Activated CD4-positive, alpha-beta T cell treated with anti-CD3 and anti-CD28 coated beads for 36 hours (primary cell): ENCODE measurements at regions not wholly inside any gene's neighbourhood (a gene's known extent, or its start where the extent isn't known, plus 50 kb on each side); places are given as distances from the start of the nearest gene placed in this dataset.

Experiments
- ATAC-seq: fragments of 200-7000 bp; cut with Tn5 transposase; one replicate; pipeline ENCODE4 v1.10.0; 2021; ENCODE audit warnings: mild to moderate bottlenecking, moderate library complexity
- CTCF ChIA-PET: fragments of 350-600 bp; sonication (Branson Sonifier 250); formaldehyde crosslinking; loops from one replicate; lab custom pipeline; 2021; ENCODE audit warnings: antibody characterized with exemption; lab: Charles Lee
- POLR2A ChIA-PET: fragments of 350-600 bp; sonication (Branson Sonifier 250); formaldehyde crosslinking; loops from one replicate; lab custom pipeline; 2021; ENCODE audit warnings: antibody characterized with exemption, inconsistent platforms; lab: Charles Lee
- DNase-seq: peaks from one replicate; pipeline ENCODE4 v3.0.0-alpha.2; 2020
- H3K27ac Mint-ChIP-seq: one replicate; pipeline ENCODE4 v1.8.0; 2021; ENCODE audit warnings: mixed read lengths
- H3K27me3 Mint-ChIP-seq: one replicate; pipeline ENCODE4 v1.8.0; 2021; ENCODE audit warnings: mixed read lengths
- H3K36me3 Mint-ChIP-seq: one replicate; pipeline ENCODE4 v1.8.0; 2021; ENCODE audit warnings: low read depth, mixed read lengths
- H3K4me1 Mint-ChIP-seq: one replicate; pipeline ENCODE4 v1.8.0; 2021; ENCODE audit warnings: mixed read lengths
- H3K4me3 Mint-ChIP-seq: one replicate; pipeline ENCODE4 v1.8.0; 2021; ENCODE audit warnings: mild to moderate bottlenecking, moderate library complexity, mixed read lengths
- H3K9me3 Mint-ChIP-seq: one replicate; pipeline ENCODE4 v1.8.0; 2021; ENCODE audit warnings: low read depth, mixed read lengths
- intact Hi-C, 2 experiments: fragments of 100-400 bp; cut with DNase I in 1 of 2; cut with micrococcal nuclease in 1 of 2; formaldehyde crosslinking; loops; one replicate each; pipeline versions ENCODE4 v1.14.2 to v1.15.1; 2022 to 2024; cut with DNase I, micrococcal nuclease

DNA sequence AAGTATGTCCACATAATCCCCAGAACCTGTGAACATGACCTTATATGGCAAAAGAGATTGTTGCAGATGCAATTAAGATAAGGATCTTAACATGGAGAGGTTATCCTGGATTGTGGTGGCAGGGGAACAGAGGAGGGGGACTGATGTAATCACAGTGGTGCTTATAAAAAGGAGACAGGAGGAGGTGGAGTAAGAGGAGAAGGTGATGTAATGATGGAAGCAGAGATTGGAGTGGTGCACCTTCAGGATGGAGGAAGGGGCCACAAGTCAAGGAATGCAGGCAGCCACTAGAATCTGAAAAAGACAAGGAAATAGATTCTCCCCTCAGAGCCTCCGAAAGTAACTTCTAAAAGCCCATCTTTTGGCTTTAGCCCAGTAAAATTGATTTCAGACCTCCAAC is 388.4 kb downstream of the BCOR start:
- Mint-ChIP-seq H3K9me3 (no peaks in the 10 kb centered on the region), H3K27me3 (no peaks in the 10 kb centered on the region), H3K27ac (no peak overlapping the region), H3K36me3 (no peaks in the 10 kb centered on the region), H3K4me1 (no peaks in the 10 kb centered on the region), H3K4me3 (no peak overlapping the region)
- CTCF ChIA-PET: no interaction called here
- DNase-seq (no peak), ATAC-seq (no peak)
- POLR2A ChIA-PET: no interaction called here
- intact Hi-C loops: no loop called here

DNA sequence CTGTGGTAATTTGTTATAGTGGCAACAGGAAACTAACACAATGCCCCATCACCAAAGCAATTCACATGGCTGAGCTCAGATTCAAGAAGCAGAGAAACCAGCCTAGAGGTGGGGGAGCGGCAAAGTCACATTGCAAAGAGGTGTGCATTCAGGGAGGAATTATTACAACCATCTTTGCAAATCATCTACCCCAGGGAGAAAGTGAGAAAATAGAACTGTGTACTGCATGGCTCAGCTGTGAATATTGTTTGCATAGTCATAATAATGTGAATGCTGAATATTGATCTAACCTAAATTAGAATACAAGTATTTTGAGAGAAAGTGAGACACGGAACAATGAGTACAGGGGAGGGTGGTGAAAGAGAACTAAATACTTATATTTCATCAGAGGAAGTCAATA is 387.9 kb downstream of the BCOR start:
- no peaks in the 10 kb centered on the region for H3K9me3 Mint-ChIP-seq
- ChIA-PET CTCF (no interaction called here), POLR2A (no interaction called here)
- H3K4me3 Mint-ChIP-seq: no peak overlapping the region
- ATAC-seq (no peak), DNase-seq (no peak)
- H3K27me3 Mint-ChIP-seq: no peaks in the 10 kb centered on the region
- H3K36me3 Mint-ChIP-seq: no peaks in the 10 kb centered on the region
- no peaks in the 10 kb centered on the region for H3K4me1 Mint-ChIP-seq
- no peak overlapping the region for H3K27ac Mint-ChIP-seq
- intact Hi-C loops: no loop called here

DNA sequence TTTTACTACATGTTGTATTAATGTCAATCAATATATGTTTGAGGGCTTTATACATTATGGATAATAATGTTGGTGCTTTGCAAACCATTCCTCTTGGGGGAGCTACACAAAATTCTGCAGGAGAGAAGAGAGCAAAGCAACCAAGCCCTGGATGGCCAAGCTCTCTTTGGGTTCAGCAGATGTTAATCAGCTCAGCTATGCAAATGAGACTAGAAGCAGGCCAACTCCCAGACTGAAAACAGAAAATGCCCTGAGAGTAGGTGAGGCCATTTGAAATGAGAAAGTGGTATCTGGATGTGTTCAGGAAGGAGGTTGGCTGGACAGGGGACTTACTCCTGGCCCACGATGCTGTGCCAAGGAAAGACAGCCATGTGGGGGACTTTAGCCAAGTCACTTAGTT is 387.0 kb downstream of the BCOR start:
- ChIA-PET CTCF (no interaction called here), POLR2A (no interaction called here)
- Mint-ChIP-seq H3K36me3 (no peaks in the 10 kb centered on the region), H3K9me3 (no peaks in the 10 kb centered on the region), H3K4me3 (no peak overlapping the region), H3K4me1 (no peaks in the 10 kb centered on the region), H3K27me3 (no peaks in the 10 kb centered on the region), H3K27ac (no peak overlapping the region)
- intact Hi-C loops: no loop called here
- no peak for DNase-seq
- no peak for ATAC-seq

DNA sequence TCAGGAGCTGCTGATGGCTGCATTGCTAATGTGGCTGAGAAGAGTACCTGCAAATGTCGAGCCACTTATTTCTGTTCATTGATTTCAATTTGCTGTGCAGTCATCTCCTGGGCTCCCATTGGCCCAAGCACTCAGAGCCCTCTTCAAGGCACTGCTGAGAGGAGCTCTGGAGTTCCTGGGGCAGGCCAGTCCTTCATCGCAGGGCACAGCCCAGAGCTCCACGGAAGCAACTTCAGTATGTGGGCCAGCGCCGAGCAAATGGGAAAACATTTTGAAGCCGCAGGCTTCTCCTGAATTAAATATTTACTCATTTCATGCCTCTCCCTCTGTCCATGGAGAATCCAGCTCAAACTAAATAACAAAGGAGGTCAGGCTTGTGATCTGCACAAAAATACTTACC is 383.3 kb downstream of the BCOR start:
- H3K36me3 Mint-ChIP-seq: no peaks in the 10 kb centered on the region

DNA sequence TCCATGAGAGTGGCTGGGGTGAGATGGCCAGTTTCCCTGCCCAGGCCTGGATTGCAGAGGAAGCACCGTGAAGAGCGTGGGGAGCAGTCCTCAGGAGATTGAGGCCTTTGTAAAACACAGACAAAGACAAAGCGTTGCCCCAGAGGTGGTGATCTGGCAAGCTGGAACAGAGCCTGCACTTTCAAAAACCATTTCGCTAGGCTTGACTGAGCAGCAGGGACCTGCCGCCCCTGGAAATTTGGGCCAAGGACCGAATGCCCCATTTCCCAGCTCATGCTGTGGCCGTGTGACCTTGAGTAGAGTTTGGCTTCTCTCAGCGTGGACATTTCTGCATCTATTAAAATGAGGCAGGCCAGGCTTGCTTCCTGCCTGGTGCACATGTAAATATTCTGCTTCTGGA is 381.4 kb downstream of the BCOR start:
- Mint-ChIP-seq H3K36me3 (no peaks in the 10 kb centered on the region), H3K9me3 (no peaks in the 10 kb centered on the region), H3K27ac (no peak overlapping the region), H3K4me1 (no peaks in the 10 kb centered on the region), H3K27me3 (no peaks in the 10 kb centered on the region), H3K4me3 (no peak overlapping the region)
- ATAC-seq (no peak), DNase-seq (no peak)
- intact Hi-C loops: no loop called here
- ChIA-PET CTCF (no interaction called here), POLR2A (no interaction called here)

More for the DNA sequence above, 383.3 kb downstream of the BCOR start:
- Mint-ChIP-seq H3K9me3 (no peaks in the 10 kb centered on the region), H3K27me3 (no peaks in the 10 kb centered on the region), H3K27ac (no peak overlapping the region), H3K4me3 (no peak overlapping the region), H3K4me1 (no peaks in the 10 kb centered on the region)
- ChIA-PET CTCF (no interaction called here), POLR2A (no interaction called here)
- intact Hi-C loops: no loop called here
- no peak for ATAC-seq
- no peak for DNase-seq

DNA sequence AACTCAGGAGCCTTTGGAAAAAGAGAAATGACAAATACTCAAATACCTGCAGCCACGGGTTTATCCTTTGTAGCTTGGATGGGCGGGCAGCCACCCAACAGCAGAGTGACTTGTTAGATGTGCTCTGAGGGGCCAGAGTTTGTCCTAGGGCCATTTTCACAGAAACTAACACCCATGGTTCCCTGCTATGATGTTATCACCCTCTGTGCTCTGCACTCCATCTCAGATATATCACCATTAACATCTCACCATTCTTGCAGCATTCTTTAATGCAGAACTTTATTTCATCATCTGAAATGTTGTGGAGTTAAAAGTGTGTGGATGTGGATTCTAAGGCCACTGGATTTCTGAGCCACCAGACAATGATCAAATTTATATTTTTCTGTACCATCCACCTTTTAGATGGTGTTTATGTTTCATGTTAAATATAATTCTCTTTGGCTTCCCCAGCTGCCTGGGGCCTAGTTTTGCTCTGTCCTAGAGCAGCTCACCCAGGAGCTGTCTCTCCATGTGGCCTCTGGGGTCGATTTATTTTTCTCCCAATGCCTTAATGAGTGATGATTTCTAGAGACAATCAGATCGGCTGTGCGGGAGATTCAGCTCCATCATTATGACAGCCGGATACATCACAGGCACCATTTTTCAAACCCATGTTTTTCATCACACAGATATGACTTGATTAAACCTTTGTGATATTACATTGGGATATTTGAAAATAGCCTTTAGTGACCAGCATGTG is 380.8 kb downstream of the BCOR start:
- Mint-ChIP-seq H3K36me3 (no peaks in the 10 kb centered on the region), H3K9me3 (no peaks in the 10 kb centered on the region), H3K4me1 (no peaks in the 10 kb centered on the region), H3K27me3 (no peaks in the 10 kb centered on the region), H3K4me3 (no peak overlapping the region), H3K27ac (no peak overlapping the region)
- ChIA-PET CTCF (no interaction called here), POLR2A (no interaction called here)
- no peak for DNase-seq
- ATAC-seq: no peak
- intact Hi-C loops: no loop called here

DNA sequence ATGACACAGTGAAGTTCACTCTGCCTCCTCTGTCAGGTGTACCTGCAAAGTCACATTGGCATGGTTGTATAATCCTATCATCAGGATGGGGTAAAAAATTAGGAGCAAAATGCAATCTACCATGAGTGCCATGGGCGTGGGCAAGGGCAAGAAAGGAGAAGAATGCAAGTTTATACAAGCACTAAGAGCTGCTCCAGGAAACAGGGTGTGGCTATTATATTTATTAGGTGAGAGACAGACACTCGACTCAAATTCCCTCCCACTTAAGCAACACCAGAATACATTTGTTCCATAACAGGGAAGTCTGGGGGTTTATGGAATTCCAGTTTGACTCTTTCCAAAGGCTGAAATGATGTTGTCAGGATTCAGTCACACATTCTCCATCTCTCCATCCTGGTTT is 378.8 kb downstream of the BCOR start:
- no peak overlapping the region for H3K4me3 Mint-ChIP-seq
- intact Hi-C loops: no loop called here
- no peaks in the 10 kb centered on the region for H3K9me3 Mint-ChIP-seq
- ATAC-seq (no peak), DNase-seq (no peak)
- CTCF ChIA-PET: interaction anchor here (1.3 kb wide), 1 partner anchor 13 kb away, joined by 6 read pairs; no protein-coding TSS in a partner anchor
- no peaks in the 10 kb centered on the region for H3K36me3 Mint-ChIP-seq
- POLR2A ChIA-PET: no interaction called here
- H3K27ac Mint-ChIP-seq: no peak overlapping the region
- H3K4me1 Mint-ChIP-seq: no peaks in the 10 kb centered on the region
- no peaks in the 10 kb centered on the region for H3K27me3 Mint-ChIP-seq

DNA sequence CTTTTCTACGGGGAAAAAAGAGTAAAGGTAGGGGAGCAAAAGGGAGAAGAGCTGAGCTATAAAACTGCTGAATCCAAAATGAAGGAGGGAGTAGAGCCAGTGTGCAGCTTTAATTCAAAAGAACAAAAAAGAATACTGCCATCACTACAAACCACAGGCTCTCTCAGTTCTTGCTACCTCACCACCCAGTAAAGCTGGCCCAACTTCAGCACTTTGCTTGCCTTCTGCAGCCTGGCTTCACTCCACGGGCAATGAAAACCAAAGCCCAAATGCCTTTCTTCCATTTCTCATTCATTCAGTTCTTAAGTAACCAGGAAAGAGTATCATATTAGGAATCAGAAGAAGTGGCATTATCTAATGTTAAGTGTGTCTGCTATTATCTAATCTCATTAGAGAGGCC is 376.8 kb downstream of the BCOR start:
- POLR2A ChIA-PET: no interaction called here
- H3K36me3 Mint-ChIP-seq: no peaks in the 10 kb centered on the region
- intact Hi-C loops: no loop called here
- no peaks in the 10 kb centered on the region for H3K9me3 Mint-ChIP-seq
- no peak overlapping the region for H3K4me3 Mint-ChIP-seq
- ATAC-seq (no peak), DNase-seq (no peak)
- peaks cover 2% of the 10 kb centered on the region for H3K4me1 Mint-ChIP-seq
- H3K27me3 Mint-ChIP-seq: no peaks in the 10 kb centered on the region
- CTCF ChIA-PET: interaction anchor here (0.6 kb wide), 1 partner anchor 786 kb away, joined by 4 read pairs; no protein-coding TSS in a partner anchor
- no peak overlapping the region for H3K27ac Mint-ChIP-seq

DNA sequence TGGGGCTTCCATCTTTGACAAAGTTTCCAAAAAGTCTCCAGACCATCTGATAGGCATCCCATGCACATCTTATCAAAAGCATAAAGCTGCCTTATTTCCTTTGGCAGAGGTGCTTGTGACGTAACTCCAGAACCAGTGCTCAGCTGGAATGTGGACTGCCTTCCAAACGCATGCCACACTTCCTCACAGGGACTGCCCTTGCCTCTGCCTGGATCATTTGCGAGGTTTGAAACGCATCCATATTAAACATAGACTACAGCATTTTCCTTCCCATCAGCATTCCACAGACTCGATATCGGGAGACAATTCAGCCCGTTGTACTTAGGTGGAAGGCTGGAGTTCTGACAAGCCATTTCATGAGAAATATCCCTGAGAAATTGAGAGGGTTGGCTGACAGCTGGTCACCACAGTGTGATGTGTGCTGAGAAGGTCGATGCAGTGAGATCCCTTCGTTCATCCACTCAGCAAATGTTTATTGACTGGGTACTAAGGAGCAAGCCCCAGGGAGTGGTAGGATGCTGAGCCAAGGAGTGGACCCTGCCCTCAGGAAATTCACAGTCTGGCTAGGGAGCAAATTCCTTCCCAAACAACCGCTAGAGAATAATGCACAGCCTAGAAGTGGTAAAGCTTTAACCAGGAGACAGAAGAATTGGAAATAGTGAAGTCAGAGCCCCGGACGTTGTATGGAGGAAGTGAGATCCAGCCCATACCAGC is 376.0 kb downstream of the BCOR start:
- POLR2A ChIA-PET: no interaction called here
- Mint-ChIP-seq H3K27me3 (no peaks in the 10 kb centered on the region), H3K9me3 (no peaks in the 10 kb centered on the region), H3K4me3 (no peak overlapping the region), H3K4me1 (peaks cover 2% of the 10 kb centered on the region), H3K36me3 (no peaks in the 10 kb centered on the region), H3K27ac (no peak overlapping the region)
- CTCF ChIA-PET: interaction anchor here (0.6 to 1.2 kb wide), 3 partner anchors 8 to 786 kb away, joined by 3 to 4 read pairs (median 3); no protein-coding TSS in a partner anchor
- no peak for ATAC-seq
- intact Hi-C loops: no loop called here
- no peak for DNase-seq

DNA sequence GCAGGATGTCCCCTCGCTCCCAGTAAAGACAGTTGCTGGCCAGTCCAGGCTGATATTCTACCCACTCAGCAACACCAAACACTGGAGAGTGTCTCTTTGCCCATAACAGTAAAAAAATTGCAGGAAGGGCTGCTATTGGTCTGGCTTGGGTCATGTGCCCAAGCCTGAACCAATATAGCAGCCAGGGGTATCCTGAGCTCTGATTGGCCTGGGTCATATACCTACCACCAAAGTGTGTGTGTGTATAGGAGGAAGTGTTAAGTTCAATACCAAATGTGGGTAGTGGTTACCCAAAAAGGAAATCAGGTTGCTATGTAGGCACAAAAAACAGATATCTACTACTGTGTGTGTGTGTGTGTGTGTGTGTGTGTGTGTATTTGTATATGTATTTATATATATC is 373.2 kb downstream of the BCOR start:
- CTCF ChIA-PET: no interaction called here
- no peak for DNase-seq
- Mint-ChIP-seq H3K27ac (no peak overlapping the region), H3K4me1 (peaks cover 2% of the 10 kb centered on the region), H3K36me3 (no peaks in the 10 kb centered on the region), H3K4me3 (no peak overlapping the region), H3K9me3 (peaks cover 3% of the 10 kb centered on the region), H3K27me3 (no peaks in the 10 kb centered on the region)
- intact Hi-C loops: no loop called here
- ATAC-seq: peak; percentile 80
- POLR2A ChIA-PET: no interaction called here

DNA sequence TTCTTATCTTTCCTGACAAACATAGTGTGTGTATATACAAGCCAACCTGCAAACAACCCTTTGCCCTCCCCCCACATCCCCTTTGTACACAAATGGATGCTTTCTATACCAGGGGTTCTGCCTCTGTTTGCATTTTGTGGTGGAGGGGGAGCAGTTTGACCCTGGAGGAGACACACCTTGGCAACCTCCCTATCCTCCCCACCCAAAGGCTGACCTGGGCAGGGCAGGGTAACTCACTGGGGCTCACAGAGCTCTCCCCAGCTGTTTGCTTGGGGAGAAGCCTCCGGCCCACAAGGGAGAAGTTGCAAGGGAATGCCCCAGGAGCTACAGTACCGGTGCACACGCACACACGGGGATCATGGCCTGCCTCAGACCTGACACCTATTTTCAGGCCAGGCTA is 372.6 kb downstream of the BCOR start:
- DNase-seq (no peak), ATAC-seq (no peak)
- intact Hi-C loops: no loop called here
- no peaks in the 10 kb centered on the region for H3K27me3 Mint-ChIP-seq
- no peak overlapping the region for H3K4me3 Mint-ChIP-seq
- ChIA-PET POLR2A (no interaction called here), CTCF (no interaction called here)
- H3K27ac Mint-ChIP-seq: no peak overlapping the region
- H3K9me3 Mint-ChIP-seq: peaks cover 3% of the 10 kb centered on the region
- no peaks in the 10 kb centered on the region for H3K36me3 Mint-ChIP-seq
- H3K4me1 Mint-ChIP-seq: peaks cover 2% of the 10 kb centered on the region

DNA sequence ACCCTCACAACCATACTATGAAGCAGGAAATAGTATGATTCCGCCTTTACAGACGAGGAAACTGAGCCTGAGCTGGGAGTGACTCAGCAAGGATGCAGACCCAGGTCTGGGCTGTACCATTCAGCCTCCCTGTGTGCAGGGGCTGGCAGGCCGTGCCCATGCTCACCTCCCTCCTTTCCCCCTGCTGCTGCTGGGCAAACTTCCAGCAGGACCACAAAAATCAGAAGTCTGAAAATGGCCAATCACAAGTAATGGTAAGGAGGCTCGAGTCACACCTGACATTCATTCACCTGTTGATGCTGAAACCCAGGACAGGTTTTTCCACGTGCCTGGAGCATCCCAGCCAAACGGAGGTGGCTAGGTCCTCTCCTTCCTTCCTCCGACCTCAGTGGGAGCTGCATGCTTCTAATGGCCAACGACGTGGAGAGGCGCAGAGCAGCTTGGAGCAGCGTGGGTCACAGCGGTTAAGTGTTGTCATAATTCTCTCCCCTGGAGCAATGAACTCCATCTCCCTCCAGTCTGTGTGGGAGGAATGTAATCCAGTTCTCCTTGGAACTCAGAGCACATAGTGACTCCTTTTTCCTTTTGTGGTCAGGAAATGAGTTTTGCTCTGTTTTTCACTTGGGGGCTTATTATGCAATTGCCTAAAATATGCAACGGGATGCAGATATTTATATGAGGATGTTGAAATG is 371.7 kb downstream of the BCOR start:
- CTCF ChIA-PET: no interaction called here
- Mint-ChIP-seq H3K27ac (no peak overlapping the region), H3K4me3 (no peak overlapping the region), H3K36me3 (no peaks in the 10 kb centered on the region), H3K9me3 (peaks cover 3% of the 10 kb centered on the region), H3K4me1 (peaks cover 9% of the 10 kb centered on the region), H3K27me3 (no peaks in the 10 kb centered on the region)
- DNase-seq (no peak), ATAC-seq (no peak)
- intact Hi-C loops: no loop called here
- POLR2A ChIA-PET: no interaction called here
